Breast epithelium (tissue), 3 donors: ENCODE measurements at regions not wholly inside any gene's neighbourhood (a gene's known extent, or its start where the extent isn't known, plus 50 kb on each side); places are given as distances from the start of the nearest gene placed in this dataset.

ENCODE experiments used
- CTCF ChIP-seq, 3 donors: fragments of 450-650 bp; IDR thresholded peaks; one replicate each; pipeline ENCODE4 v1.5.1; 2016 to 2017; ENCODE audit warnings: antibody characterized with exemption in 3 of 3, mild to moderate bottlenecking in 3 of 3, moderate library complexity in 3 of 3
- POLR2AphosphoS5 ChIP-seq, 3 donors: sonication (generic); formaldehyde crosslinking; IDR thresholded peaks; one replicate each; pipeline ENCODE4 v1.6.1; 2017; ENCODE audit warnings: antibody characterized with exemption in 3 of 3

- TF ChIP-seq POLR2AphosphoS5 (IDR thresholded peaks at IDR 0.05) (no peak), CTCF (IDR thresholded peaks at IDR 0.05) (no peak)
Observed at GRCh38 chr3:118531816-118532215, 502.8 kb downstream of the IGSF11 start.
